ENCODE measurements at regions not wholly inside any gene's neighbourhood (a gene's known extent, or its start where the extent isn't known, plus 50 kb on each side); places are given as distances from the start of the nearest gene placed in this dataset.

GRCh38 chr17:52388941-52389340, 230.4 kb upstream of the CA10 start:
- POLR2A ChIA-PET = no interaction called here
- no peak for DNase-seq (ENCODE audit: low read depth, low spot score)
- no peak for TF ChIP-seq CTCF (IDR thresholded peaks at IDR 0.05; ENCODE audit: insufficient read depth, low read length, missing control alignments)
- CTCF ChIA-PET = no interaction called here
- H3K4me3 ChIP-seq (ENCODE audit: low read depth, low read length) = no peak overlapping the region

DNA sequence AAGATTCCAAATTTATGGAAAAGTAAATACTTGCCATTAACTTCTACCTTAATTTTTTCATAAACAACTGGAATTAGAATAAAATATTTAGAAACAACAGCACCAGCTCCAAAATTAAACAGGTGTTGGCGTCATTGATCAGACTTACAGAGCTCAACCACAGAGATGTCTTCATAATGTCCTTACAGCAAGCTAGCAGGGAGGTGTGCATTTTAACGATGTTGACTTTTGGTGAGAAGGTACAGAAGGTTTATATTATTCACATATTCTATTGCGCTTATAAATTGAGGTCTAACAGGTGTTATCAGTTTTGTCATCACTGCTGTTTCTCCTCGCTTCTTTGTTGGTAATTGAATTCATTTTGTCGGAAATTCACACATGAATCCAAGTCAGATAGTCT, 226.2 kb upstream of the CA10 start:
- ChIA-PET CTCF (no interaction called here), POLR2A (no interaction called here)
- no peak for DNase-seq (ENCODE audit: low read depth, low spot score)
- TF ChIP-seq CTCF (IDR thresholded peaks at IDR 0.05; ENCODE audit: insufficient read depth, low read length, missing control alignments) = no peak
- H3K4me3 ChIP-seq (ENCODE audit: low read depth, low read length) = no peak overlapping the region

GRCh38 chr17:52383493-52384100, 225.1 kb upstream of the CA10 start:
- POLR2A ChIA-PET = no interaction called here

DNA sequence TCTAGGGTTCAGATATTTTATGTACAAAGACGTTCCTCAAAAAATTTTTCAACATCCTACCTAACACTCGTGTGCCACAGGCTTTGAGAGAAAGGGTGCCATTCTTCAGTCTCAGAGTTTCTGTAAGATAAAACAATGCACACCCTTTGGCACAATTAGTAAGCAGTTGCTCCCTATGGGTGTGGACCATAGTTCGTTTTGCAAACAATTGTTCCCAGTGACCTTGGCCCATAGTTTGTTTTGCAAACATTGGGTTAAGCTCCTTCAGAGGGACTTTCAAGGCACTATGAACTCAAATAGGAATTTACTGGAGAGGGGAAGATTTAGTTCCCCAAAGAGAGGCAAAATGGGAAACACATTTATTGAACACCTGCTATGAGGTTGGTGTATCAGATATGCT, 220.3 kb upstream of the CA10 start:
- TF ChIP-seq CTCF (IDR thresholded peaks at IDR 0.05; ENCODE audit: insufficient read depth, low read length, missing control alignments) = no peak
- DNase-seq (ENCODE audit: low read depth, low spot score) = no peak
- ChIA-PET CTCF (no interaction called here), POLR2A (no interaction called here)
- no peak overlapping the region for H3K4me3 ChIP-seq (ENCODE audit: low read depth, low read length)

More at GRCh38 chr17:52383493-52384100, 225.1 kb upstream of the CA10 start:
- no peak for TF ChIP-seq CTCF (IDR thresholded peaks at IDR 0.05; ENCODE audit: insufficient read depth, low read length, missing control alignments)
- no peak for DNase-seq (ENCODE audit: low read depth, low spot score)
- CTCF ChIA-PET = no interaction called here
- H3K4me3 ChIP-seq (ENCODE audit: low read depth, low read length) = no peak overlapping the region

GRCh38 chr17:52376137-52376536, 217.6 kb upstream of the CA10 start:
- H3K4me3 ChIP-seq (ENCODE audit: low read depth, low read length) = no peak overlapping the region
- ChIA-PET POLR2A (no interaction called here), CTCF (no interaction called here)
- no peak for TF ChIP-seq CTCF (IDR thresholded peaks at IDR 0.05; ENCODE audit: insufficient read depth, low read length, missing control alignments)
- DNase-seq (ENCODE audit: low read depth, low spot score) = no peak

- DNase-seq (ENCODE audit: low read depth, low spot score) = no peak
- ChIA-PET CTCF (no interaction called here), POLR2A (no interaction called here)
- TF ChIP-seq CTCF (IDR thresholded peaks at IDR 0.05; ENCODE audit: insufficient read depth, low read length, missing control alignments) = no peak
- no peak overlapping the region for H3K4me3 ChIP-seq (ENCODE audit: low read depth, low read length)
These were observed 210.4 kb upstream of the CA10 start for GRCh38 chr17:52368886-52369285.

Measured in AG04449 (cell line).